IMR-90 (cell line): ENCODE measurements at regions not wholly inside any gene's neighbourhood (a gene's known extent, or its start where the extent isn't known, plus 50 kb on each side); places are given as distances from the start of the nearest gene placed in this dataset.

Experiments
- MAZ ChIP-seq: IDR thresholded peaks from 2 replicates; pipeline ENCODE4 v1.6.1; 2012; ENCODE audit warnings: low read depth, mild to moderate bottlenecking, low read length, improper control_type of control experiment, moderate library complexity, borderline replicate concordance
- NFE2L2 ChIP-seq: fragments of 150-350 bp; IDR thresholded peaks from 2 replicates; pipeline ENCODE4 v1.6.1; 2016; ENCODE audit warnings: low read depth, mild to moderate bottlenecking, low read length
- POLR2A ChIP-seq: IDR thresholded peaks from 2 replicates; pipeline ENCODE4 v1.6.1; 2012; ENCODE audit warnings: mild to moderate bottlenecking, low read depth, low read length
- RFX5 ChIP-seq: IDR thresholded peaks from 2 replicates; pipeline ENCODE4 v1.8.0; 2012; ENCODE audit warnings: low read depth, mild to moderate bottlenecking, low read length, moderate library complexity
- SMC3 ChIP-seq: fragments of 150-350 bp; IDR thresholded peaks from 2 replicates; pipeline ENCODE4 v1.6.1; 2016; ENCODE audit warnings: low read depth, mild to moderate bottlenecking, antibody characterized with exemption, low read length, moderate library complexity
- TF ChIP-seq, protein P1 (sequence below): conservative IDR thresholded peaks from 2 replicates; pipeline ENCODE4 v1.5.1; 2012; ENCODE audit warnings: mild to moderate bottlenecking, low read depth, low read length, improper control_type of control experiment
- TF ChIP-seq, protein P2 (sequence below): fragments of 150-350 bp; IDR thresholded peaks from 2 replicates; pipeline ENCODE4 v1.6.1; 2016; ENCODE audit warnings: low read depth, mild to moderate bottlenecking, low read length, moderate library complexity, borderline replicate concordance

DNA sequence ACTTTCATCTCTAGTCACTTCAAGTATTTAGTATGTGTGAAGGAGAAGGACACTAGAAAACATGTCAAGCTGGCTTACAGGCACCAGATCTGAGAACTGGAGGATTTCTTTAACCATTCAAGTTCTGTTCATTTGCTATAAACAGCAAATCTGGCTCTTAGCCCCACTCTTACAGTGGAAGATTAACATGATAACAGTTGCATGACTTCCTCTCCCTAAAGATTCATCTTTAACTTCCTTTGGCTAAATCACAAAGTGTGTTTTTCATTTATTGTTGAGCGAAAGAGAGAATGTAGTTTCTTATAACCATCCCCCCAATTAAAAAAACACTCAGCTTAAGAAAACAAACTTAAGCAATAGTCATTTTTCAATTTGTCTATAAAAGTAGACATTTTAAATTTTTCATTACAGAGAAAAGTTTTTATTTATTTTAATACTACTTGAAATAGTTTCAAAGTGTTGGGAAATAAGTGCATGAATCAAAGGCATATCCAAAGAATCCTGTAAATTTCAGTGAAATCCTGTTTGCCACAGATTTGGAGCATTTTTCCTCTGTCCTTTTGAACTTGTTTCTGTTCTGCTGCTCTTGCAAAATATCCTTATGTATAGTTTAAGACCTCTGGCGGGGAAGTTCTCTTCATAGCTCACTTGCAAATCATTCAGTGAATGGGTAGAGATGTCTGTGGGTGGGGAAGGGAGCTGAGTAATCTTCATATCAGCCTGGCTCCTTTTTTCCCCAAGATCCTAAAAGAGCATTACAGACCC, 241.0 kb upstream of the RBBP8 start:
- TF ChIP-seq SMC3 (no peak), POLR2A (no peak), NFE2L2 (no peak), MAZ (no peak; the same call in 1 of the 2 replicates), RFX5 (no peak)
- TF ChIP-seq, protein P1, sequence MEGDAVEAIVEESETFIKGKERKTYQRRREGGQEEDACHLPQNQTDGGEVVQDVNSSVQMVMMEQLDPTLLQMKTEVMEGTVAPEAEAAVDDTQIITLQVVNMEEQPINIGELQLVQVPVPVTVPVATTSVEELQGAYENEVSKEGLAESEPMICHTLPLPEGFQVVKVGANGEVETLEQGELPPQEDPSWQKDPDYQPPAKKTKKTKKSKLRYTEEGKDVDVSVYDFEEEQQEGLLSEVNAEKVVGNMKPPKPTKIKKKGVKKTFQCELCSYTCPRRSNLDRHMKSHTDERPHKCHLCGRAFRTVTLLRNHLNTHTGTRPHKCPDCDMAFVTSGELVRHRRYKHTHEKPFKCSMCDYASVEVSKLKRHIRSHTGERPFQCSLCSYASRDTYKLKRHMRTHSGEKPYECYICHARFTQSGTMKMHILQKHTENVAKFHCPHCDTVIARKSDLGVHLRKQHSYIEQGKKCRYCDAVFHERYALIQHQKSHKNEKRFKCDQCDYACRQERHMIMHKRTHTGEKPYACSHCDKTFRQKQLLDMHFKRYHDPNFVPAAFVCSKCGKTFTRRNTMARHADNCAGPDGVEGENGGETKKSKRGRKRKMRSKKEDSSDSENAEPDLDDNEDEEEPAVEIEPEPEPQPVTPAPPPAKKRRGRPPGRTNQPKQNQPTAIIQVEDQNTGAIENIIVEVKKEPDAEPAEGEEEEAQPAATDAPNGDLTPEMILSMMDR: no peak
- TF ChIP-seq, protein P2, sequence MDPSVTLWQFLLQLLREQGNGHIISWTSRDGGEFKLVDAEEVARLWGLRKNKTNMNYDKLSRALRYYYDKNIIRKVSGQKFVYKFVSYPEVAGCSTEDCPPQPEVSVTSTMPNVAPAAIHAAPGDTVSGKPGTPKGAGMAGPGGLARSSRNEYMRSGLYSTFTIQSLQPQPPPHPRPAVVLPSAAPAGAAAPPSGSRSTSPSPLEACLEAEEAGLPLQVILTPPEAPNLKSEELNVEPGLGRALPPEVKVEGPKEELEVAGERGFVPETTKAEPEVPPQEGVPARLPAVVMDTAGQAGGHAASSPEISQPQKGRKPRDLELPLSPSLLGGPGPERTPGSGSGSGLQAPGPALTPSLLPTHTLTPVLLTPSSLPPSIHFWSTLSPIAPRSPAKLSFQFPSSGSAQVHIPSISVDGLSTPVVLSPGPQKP: no peak
